Kidney epithelial cell (primary cell): ENCODE measurements at regions not wholly inside any gene's neighbourhood (a gene's known extent, or its start where the extent isn't known, plus 50 kb on each side); places are given as distances from the start of the nearest gene placed in this dataset.

Source experiments
- DNase-seq: peaks from one replicate; pipeline ENCODE4 v3.0.0-alpha.2; 2010; ENCODE audit warnings: low read depth
- H3K27me3 ChIP-seq: 2 replicates; pipeline ENCODE4 v1.6.0; 2011; ENCODE audit warnings: low read length; ENCODE audit not compliant: control insufficient read depth, insufficient read depth
- H3K36me3 ChIP-seq: 2 replicates; pipeline ENCODE4 v1.5.1; 2011; ENCODE audit warnings: low read length; ENCODE audit not compliant: control insufficient read depth, insufficient read depth
- H3K4me3 ChIP-seq: 2 replicates; pipeline ENCODE4 v1.5.1; 2011; ENCODE audit warnings: low read depth, mild to moderate bottlenecking, control low read depth, low read length
- TF ChIP-seq, protein P1 (sequence below): IDR thresholded peaks from 2 replicates; pipeline ENCODE4 v1.5.1; 2011; ENCODE audit warnings: mild to moderate bottlenecking, moderate library complexity, low read length, control low read depth, inconsistent platforms; ENCODE audit not compliant: insufficient read depth, poor library complexity, severe bottlenecking

- Histone ChIP-seq H3K4me3 (no peak overlapping the region), H3K36me3 (no peaks in the 10 kb centered on the region), H3K27me3 (no peaks in the 10 kb centered on the region)
- DNase-seq: no peak
- TF ChIP-seq, protein P1, sequence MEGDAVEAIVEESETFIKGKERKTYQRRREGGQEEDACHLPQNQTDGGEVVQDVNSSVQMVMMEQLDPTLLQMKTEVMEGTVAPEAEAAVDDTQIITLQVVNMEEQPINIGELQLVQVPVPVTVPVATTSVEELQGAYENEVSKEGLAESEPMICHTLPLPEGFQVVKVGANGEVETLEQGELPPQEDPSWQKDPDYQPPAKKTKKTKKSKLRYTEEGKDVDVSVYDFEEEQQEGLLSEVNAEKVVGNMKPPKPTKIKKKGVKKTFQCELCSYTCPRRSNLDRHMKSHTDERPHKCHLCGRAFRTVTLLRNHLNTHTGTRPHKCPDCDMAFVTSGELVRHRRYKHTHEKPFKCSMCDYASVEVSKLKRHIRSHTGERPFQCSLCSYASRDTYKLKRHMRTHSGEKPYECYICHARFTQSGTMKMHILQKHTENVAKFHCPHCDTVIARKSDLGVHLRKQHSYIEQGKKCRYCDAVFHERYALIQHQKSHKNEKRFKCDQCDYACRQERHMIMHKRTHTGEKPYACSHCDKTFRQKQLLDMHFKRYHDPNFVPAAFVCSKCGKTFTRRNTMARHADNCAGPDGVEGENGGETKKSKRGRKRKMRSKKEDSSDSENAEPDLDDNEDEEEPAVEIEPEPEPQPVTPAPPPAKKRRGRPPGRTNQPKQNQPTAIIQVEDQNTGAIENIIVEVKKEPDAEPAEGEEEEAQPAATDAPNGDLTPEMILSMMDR: no peak
Measured at GRCh38 chr14:62001963-62002362, 239.7 kb downstream of the SNAPC1 start.

- TF ChIP-seq, protein P1: no peak
- Histone ChIP-seq H3K27me3 (no peaks in the 10 kb centered on the region), H3K4me3 (no peak overlapping the region), H3K36me3 (no peaks in the 10 kb centered on the region)
- DNase-seq: no peak
Measured at GRCh38 chr14:62002642-62003041, 240.4 kb downstream of the SNAPC1 start.

GRCh38 chr14:62003701-62004100 is 241.5 kb downstream of the SNAPC1 start:
- TF ChIP-seq, protein P1: no peak
- Histone ChIP-seq H3K36me3 (no peaks in the 10 kb centered on the region), H3K27me3 (no peaks in the 10 kb centered on the region), H3K4me3 (no peak overlapping the region)
- DNase-seq: no peak

- Histone ChIP-seq H3K4me3 (no peak overlapping the region), H3K27me3 (no peaks in the 10 kb centered on the region), H3K36me3 (no peaks in the 10 kb centered on the region)
- no peak for DNase-seq
- TF ChIP-seq, protein P1: no peak
Measured at GRCh38 chr14:62006116-62006731, 244.0 kb downstream of the SNAPC1 start.

DNA sequence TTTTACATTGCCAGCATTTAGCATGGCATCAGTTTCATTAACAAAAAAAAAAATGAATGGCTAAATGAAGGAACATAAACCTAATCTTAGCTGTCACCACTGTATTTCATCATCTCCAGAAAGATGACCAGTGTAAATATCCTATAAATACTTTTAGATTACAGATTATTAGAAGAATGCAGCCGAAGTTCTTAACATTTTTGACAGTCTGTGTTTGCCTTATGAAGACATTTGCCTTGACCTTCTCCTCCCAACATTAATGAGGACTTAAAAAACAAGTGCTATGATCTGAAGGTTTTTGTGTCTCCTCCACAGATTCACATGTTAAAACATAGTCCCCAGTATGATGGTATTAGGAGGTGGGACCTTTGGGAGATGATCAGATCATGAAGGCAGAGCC is 253.0 kb downstream of the SNAPC1 start:
- no peak for DNase-seq
- Histone ChIP-seq H3K36me3 (no peaks in the 10 kb centered on the region), H3K4me3 (no peak overlapping the region), H3K27me3 (no peaks in the 10 kb centered on the region)
- TF ChIP-seq, protein P1: no peak

DNA sequence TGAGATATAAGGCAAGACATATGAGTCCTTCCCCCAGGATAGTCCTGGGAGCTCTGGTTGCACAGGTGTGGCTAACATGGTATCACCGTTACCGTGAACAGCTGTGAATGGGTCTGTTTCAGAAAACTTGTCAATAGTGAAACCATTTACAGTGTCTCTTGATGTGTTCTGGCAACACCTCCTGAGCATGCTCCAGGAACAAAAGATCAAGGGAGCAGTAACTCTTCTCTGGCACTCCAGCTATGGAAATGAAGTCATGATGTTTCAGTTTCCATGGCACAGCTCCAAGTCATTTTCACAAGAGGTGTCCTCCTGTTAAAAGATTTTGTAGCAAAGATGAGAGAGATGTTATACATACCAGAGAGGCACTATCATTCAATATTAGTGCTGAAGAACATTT is 253.7 kb downstream of the SNAPC1 start:
- no peak for DNase-seq
- no peaks in the 10 kb centered on the region for H3K36me3 ChIP-seq
- H3K27me3 ChIP-seq: no peaks in the 10 kb centered on the region
- TF ChIP-seq, protein P1: no peak
- no peak overlapping the region for H3K4me3 ChIP-seq
